H1 (cell line): ENCODE measurements at regions not wholly inside any gene's neighbourhood (a gene's known extent, or its start where the extent isn't known, plus 50 kb on each side); places are given as distances from the start of the nearest gene placed in this dataset.

Source experiments
- EZH2 ChIP-seq: fragments of 200-600 bp; sonication (generic); IDR thresholded peaks from 2 replicates; pipeline ENCODE4 v1.7.1; 2012; ENCODE audit warnings: low read depth, mild to moderate bottlenecking, moderate library complexity, low read length, inconsistent platforms; ENCODE audit not compliant: severe bottlenecking
- SIN3A ChIP-seq, 2 experiments: IDR thresholded peaks in 1 of 2; conservative IDR thresholded peaks in 1 of 2; 2 replicates each; pipeline ENCODE4 v1.6.1; 2011 to 2012; ENCODE audit warnings: low read length in 2 of 2, improper control_type of control experiment in 1 of 2, low read depth in 1 of 2, mild to moderate bottlenecking in 1 of 2
- TF ChIP-seq, protein P1 (sequence below): fragments of 300-600 bp; sonication (generic); IDR thresholded peaks from 2 replicates; pipeline ENCODE4 v1.7.1; 2012; ENCODE audit warnings: low read length, moderate library complexity, mild to moderate bottlenecking, inconsistent platforms; ENCODE audit not compliant: insufficient replicate concordance
- TF ChIP-seq, protein P2 (sequence below): IDR thresholded peaks from 2 replicates; pipeline ENCODE4 v1.6.1; 2012; ENCODE audit warnings: inconsistent platforms

DNA sequence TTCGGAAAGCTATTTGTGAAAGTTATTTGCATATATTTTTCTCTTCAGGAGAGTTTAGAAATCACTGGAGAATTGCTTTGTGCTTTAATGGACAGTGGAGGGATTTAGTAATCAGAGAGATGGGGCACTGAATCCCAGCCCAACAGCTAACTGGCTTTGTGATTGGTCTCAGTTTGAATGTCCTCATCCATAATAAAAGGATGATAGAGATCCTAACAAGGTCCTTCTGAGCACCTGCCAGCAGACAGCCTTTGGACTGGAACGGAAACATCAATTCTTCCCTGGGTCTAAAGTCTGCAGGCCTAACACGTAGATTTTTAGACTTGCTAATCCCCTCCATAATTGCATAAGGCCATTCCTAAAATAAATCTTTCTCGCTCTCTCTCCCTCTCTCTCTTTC is 112.0 kb upstream of the ADAMTS5 start (continued):
- TF ChIP-seq, protein P1, sequence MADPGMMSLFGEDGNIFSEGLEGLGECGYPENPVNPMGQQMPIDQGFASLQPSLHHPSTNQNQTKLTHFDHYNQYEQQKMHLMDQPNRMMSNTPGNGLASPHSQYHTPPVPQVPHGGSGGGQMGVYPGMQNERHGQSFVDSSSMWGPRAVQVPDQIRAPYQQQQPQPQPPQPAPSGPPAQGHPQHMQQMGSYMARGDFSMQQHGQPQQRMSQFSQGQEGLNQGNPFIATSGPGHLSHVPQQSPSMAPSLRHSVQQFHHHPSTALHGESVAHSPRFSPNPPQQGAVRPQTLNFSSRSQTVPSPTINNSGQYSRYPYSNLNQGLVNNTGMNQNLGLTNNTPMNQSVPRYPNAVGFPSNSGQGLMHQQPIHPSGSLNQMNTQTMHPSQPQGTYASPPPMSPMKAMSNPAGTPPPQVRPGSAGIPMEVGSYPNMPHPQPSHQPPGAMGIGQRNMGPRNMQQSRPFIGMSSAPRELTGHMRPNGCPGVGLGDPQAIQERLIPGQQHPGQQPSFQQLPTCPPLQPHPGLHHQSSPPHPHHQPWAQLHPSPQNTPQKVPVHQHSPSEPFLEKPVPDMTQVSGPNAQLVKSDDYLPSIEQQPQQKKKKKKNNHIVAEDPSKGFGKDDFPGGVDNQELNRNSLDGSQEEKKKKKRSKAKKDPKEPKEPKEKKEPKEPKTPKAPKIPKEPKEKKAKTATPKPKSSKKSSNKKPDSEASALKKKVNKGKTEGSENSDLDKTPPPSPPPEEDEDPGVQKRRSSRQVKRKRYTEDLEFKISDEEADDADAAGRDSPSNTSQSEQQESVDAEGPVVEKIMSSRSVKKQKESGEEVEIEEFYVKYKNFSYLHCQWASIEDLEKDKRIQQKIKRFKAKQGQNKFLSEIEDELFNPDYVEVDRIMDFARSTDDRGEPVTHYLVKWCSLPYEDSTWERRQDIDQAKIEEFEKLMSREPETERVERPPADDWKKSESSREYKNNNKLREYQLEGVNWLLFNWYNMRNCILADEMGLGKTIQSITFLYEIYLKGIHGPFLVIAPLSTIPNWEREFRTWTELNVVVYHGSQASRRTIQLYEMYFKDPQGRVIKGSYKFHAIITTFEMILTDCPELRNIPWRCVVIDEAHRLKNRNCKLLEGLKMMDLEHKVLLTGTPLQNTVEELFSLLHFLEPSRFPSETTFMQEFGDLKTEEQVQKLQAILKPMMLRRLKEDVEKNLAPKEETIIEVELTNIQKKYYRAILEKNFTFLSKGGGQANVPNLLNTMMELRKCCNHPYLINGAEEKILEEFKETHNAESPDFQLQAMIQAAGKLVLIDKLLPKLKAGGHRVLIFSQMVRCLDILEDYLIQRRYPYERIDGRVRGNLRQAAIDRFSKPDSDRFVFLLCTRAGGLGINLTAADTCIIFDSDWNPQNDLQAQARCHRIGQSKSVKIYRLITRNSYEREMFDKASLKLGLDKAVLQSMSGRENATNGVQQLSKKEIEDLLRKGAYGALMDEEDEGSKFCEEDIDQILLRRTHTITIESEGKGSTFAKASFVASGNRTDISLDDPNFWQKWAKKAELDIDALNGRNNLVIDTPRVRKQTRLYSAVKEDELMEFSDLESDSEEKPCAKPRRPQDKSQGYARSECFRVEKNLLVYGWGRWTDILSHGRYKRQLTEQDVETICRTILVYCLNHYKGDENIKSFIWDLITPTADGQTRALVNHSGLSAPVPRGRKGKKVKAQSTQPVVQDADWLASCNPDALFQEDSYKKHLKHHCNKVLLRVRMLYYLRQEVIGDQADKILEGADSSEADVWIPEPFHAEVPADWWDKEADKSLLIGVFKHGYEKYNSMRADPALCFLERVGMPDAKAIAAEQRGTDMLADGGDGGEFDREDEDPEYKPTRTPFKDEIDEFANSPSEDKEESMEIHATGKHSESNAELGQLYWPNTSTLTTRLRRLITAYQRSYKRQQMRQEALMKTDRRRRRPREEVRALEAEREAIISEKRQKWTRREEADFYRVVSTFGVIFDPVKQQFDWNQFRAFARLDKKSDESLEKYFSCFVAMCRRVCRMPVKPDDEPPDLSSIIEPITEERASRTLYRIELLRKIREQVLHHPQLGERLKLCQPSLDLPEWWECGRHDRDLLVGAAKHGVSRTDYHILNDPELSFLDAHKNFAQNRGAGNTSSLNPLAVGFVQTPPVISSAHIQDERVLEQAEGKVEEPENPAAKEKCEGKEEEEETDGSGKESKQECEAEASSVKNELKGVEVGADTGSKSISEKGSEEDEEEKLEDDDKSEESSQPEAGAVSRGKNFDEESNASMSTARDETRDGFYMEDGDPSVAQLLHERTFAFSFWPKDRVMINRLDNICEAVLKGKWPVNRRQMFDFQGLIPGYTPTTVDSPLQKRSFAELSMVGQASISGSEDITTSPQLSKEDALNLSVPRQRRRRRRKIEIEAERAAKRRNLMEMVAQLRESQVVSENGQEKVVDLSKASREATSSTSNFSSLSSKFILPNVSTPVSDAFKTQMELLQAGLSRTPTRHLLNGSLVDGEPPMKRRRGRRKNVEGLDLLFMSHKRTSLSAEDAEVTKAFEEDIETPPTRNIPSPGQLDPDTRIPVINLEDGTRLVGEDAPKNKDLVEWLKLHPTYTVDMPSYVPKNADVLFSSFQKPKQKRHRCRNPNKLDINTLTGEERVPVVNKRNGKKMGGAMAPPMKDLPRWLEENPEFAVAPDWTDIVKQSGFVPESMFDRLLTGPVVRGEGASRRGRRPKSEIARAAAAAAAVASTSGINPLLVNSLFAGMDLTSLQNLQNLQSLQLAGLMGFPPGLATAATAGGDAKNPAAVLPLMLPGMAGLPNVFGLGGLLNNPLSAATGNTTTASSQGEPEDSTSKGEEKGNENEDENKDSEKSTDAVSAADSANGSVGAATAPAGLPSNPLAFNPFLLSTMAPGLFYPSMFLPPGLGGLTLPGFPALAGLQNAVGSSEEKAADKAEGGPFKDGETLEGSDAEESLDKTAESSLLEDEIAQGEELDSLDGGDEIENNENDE, result no peak
- TF ChIP-seq EZH2 (no peak), SIN3A (conservative IDR thresholded peaks at IDR 0.05 in 1 of 2, IDR thresholded peaks at IDR 0.05 in 1 of 2; ENCODE audit: low read depth in 1 of 2, low read length in 2 of 2) (no peak)
- TF ChIP-seq, protein P2, sequence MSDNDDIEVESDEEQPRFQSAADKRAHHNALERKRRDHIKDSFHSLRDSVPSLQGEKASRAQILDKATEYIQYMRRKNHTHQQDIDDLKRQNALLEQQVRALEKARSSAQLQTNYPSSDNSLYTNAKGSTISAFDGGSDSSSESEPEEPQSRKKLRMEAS, result no peak
- TF ChIP-seq, all 59 proteins: peak for 0
